ENCODE measurements at regions not wholly inside any gene's neighbourhood (a gene's known extent, or its start where the extent isn't known, plus 50 kb on each side); places are given as distances from the start of the nearest gene placed in this dataset.

- intact Hi-C loops (cut with micrococcal nuclease): no loop called here
Observed at GRCh38 chr2:133809485-133809884, 241.2 kb upstream of the NCKAP5 start.

DNA sequence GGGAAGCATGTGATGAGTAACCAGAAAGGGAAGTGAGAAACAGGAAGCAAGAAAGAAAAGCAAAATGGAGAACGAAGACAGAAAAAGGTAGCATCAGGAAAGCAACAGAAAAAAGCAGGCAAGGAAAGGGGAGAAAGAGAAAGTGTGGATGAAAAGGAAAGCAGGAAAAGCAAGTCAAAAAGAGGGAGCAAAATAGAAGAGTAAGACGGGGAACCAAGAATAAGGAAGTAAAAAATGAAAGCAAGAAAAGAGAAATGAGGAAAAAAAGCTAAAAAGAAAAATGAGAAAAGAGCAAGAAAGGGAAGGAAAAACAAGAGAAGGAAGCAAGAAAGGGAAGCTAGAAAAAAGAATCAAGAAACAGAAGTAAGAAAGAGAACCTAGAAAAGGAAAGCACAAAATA is 242.3 kb upstream of the NCKAP5 start:
- intact Hi-C loops (cut with micrococcal nuclease): no loop called here

DNA sequence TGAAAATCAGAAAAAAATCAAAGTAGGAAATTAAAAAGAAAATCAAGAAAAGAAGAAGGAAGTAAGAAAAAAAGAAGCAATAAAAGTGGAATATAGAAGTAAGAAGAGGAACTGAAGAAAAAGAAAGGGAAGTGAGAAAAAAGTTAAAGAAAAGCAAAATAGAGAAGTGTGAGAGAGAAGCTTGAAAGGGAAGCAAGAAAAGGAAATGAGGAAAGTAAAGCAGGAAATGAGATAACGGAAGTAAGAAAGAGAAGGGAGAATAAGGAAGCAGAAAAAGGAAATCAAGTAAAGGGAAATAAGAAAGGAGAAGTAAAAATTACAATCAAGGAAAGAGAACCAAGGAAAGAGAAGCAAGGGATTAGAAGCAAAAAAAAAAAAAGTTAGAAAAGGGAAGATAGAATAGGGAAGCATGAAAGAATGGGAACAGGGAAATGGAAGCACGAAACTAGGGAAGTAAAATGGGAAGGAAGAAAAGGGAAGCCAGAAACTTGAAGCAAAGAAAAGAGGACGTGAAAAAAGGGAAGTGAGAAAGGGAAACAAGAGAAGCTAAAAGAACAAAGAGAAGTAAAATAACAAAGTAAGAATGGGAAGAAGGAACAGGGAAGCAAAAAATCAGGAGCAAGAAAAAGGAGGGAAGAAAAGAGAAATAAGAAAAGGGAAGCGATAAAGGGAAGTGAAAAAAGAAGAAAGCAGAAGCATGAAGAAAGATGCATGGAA is 243.3 kb upstream of the NCKAP5 start:
- intact Hi-C loops (cut with micrococcal nuclease): no loop called here

DNA sequence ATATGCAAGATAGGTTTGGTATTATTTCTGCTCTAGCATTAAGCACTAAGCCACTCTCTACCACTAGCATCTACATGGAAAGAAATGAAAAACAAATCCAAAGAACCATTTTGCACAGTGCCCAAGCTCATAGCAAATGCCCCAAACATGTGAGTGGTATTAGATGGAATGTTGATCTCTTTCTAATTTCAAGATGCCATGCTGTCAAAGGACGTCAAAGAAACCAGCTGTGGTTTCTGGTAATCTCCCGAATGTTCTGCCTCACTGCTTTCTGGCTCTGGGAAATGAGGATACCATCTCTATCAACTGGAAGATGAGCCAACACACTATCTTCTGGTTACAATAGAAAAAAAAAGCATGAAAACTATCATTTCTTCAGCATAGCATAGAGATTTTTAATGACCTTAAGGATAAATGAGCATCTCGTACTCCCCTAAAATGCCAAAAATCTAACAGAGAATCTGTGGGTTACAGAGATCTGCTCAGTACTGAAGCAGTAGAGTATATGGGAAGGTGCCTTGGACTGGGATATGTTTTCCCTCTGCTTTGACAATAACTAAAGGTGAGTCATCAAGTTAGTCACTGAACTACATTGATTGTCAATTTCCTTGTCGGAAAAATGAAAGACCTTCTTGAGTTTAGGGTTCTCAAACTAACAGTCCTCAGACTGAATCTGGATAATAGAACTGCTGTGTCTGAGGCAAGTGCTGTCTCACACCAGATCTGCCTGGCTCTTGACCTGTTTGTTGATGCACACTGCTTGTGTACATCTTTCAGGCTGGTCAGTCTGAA is 244.8 kb upstream of the NCKAP5 start:
- intact Hi-C loops (cut with micrococcal nuclease): no loop called here

- intact Hi-C loops (cut with micrococcal nuclease): no loop called here
Observed at GRCh38 chr2:133814890-133815289, 246.6 kb upstream of the NCKAP5 start.

GRCh38 chr2:133816037-133816436 is 247.8 kb upstream of the NCKAP5 start:
- intact Hi-C loops (cut with micrococcal nuclease): no loop called here

DNA sequence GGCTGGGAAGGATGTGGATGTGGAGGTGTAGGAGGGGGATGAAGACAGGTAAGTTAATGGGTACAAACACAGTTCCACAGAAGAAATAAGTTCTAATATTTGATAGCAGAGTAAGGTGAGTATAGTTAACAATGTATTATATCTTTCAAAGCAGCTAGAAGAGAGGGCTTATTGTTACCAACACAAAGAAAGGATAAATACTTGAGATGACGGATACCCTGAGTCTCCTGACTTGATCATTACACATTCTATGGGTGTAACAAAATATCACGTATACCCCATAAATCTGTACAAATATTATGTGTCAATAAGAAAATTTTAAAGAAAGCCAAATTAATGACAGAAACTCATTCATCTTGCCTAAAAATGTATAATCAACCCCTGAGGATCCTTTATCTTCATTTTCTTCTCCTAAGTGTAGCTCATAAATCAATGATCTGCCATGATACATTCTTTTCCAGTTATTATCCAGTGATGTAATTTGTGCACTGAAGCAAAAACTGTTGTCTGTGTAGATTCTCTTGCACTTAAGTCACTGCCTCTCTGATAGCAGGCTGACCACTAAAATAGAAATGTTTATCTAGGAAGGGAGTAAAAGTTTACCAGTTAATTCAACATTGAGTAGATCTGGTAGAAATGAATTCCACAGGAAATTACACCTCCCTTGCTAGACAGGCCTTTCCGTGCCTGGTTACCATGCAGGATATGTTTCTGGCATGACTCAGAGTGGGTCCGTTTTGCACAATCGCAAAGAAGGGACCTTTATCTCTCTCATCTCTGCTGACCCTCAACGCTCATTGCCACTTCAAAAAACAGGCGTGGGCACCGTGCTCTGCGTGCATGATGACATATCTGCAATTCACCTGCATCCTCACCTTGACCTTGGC is 249.7 kb upstream of the NCKAP5 start:
- intact Hi-C loops (cut with micrococcal nuclease): no loop called here

DNA sequence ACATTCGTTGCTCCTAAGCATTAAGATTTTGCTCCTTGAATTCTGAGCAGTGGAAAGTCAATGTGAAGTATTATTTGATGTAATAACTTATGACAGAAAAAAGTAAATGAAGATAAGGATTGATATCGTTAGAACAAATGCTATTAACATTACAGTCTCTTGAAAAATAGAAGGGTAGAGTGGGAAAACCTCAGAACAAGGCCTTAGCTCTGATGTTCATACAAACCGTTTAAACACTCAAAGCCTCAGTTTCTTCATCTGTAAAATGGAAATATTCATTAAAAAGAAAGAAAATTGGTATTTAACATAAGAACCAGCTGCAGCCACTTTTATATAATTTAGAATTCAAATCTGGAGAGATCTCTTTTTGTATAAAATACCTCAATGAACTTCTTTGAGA is 250.4 kb upstream of the NCKAP5 start:
- intact Hi-C loops (cut with micrococcal nuclease): no loop called here

DNA sequence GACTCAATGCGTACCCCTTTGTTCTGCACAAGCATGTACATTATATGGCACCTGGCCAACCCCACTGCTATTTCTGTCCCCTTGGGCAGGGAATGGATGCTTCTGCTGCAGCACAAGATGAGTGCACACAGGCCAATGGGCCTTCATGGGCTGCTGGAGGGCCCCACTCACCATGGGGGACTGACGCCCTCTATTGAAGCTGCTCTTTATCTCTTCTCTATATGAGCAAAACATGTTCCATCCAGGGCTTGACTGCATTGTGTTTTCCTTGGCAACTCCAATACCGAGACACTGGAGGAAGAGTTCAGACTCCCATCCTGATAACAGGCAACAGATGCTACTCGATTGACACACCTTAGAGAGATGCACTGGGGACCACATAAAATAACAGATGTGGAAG is 251.6 kb upstream of the NCKAP5 start:
- intact Hi-C loops (cut with micrococcal nuclease): no loop called here

DNA sequence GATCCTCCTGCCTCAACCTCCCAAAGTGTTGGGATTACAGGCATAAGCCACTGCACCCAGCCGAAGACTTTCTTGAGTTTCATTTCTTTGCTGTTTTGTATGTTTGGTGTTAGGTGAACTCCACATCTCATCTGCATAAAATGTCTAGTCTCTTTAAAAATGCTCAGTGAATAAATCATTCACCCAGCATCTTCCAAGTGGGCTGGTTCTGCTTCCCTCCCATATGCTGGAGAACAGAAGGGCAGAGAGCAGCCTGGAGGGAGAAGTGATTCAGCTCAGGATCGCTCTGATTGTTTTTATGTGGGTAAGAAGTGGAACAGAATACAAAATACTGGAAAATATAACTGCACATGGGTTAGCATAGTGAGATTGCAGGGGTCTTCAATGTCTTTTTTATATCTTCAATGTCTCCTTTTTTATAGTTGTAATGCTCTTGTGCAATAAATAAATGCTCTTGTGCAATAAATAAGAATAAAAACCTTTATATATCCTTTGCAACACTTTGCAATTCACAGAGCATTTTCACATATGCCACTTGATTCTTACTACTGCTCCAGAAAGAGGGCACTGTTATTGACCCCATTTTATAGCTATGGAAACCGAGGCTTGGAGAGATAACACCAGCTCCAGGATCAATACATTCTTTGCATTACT is 253.0 kb upstream of the NCKAP5 start:
- intact Hi-C loops (cut with micrococcal nuclease): no loop called here

DNA sequence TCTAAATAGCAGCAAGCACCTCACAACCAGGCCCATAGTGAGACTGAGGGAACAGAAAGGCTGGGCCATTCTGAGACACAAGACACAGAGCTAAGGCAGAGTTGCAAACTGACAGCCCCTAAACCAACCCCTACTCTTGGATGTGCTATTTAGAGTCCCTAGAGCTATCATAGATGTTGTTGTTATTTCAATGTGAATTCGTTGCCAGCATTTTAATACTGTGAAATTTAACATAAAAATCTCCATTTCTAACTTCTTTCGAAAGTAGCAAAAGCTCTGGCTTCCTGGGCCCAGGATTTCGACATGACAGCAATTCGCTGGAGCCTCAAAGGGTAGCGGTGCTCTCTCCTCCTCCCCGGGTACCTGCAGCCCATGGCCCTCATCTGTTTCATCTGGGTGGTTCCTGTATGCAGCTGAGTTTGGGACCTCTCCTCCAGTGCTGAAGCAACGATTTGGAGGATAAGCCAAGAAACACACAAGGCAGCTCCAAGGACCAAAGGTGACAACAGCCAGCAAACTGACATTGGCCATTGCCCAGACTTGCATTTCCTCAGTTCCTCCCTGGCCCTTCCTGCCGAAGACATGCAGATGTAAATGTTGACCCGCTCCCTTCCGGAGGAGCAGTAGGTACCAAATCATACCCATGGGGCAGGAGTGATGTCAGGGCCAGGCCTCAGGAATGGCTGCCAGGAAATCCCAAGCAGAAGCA is 254.4 kb upstream of the NCKAP5 start:
- intact Hi-C loops (cut with micrococcal nuclease): no loop called here

GRCh38 chr2:133823226-133823550 is 254.9 kb upstream of the NCKAP5 start:
- intact Hi-C loops (cut with micrococcal nuclease): no loop called here

GRCh38 chr2:133824869-133825268 is 256.6 kb upstream of the NCKAP5 start:
- intact Hi-C loops (cut with micrococcal nuclease): no loop called here

GRCh38 chr2:133825778-133826177 is 257.5 kb upstream of the NCKAP5 start:
- intact Hi-C loops (cut with micrococcal nuclease): no loop called here

DNA sequence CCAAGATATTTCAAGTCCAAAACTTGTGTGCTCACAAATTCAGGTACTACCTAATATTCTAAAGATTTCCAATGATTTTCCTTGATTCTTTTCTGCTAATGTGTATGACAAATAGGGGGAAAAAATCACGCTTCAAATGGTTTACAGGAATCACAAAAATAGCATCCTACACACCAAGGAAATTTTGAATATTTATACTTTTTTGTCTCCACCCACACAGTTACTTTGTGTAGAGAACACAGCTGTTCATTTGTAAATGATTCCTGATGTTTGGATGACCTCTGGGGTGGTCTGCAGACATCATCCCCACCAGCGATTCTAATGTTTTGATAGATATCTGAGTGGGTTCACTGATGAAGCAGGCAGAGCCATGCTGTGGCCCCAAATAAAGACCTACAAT is 260.6 kb upstream of the NCKAP5 start:
- intact Hi-C loops (cut with micrococcal nuclease): no loop called here

DNA sequence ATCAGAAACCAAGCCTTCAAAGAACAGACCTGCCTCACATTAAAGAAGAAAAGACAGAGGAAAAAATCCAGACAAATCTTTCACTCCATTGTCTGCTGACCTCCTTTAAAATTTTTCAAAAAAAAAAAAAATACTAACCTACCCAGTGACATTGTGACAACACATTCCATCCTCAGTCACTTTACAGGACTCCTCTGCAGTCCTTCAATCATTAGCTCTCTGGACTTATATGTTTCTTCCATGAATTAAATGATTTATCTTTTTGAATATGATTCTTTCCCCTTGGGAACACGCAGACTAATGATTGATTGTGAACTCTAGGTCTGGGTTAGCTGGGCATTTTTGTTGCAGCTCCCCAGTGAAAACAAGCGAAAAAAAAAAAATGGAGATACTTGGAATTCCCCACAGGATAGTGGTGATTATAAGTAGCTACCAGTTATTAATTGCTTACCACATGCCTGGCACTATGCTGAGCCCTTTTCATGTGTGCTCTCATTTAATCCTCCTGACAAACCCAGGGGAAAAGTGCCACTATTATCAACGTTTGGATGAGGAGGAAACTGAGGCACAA is 261.3 kb upstream of the NCKAP5 start:
- intact Hi-C loops (cut with micrococcal nuclease): no loop called here

DNA sequence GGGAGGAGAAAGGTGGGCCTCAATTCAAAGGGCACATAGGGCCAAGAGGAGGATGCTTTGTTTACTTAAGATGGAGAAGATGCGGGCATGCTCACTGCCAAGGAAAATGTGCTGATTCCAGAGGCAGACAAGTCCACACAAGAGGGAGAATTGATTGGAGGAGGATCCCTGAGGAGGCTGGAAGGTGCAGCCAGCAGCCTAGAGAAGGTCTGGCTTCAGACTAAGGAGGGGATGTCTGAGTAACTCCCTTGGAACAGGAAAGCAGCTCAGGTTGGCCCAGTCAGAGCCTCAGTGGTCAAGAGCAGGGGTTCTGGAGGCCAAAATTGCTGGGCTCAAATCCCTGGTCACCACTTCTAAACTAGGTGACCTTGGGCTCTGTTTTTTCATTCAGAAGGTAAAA is 265.5 kb upstream of the NCKAP5 start:
- intact Hi-C loops (cut with micrococcal nuclease): no loop called here

DNA sequence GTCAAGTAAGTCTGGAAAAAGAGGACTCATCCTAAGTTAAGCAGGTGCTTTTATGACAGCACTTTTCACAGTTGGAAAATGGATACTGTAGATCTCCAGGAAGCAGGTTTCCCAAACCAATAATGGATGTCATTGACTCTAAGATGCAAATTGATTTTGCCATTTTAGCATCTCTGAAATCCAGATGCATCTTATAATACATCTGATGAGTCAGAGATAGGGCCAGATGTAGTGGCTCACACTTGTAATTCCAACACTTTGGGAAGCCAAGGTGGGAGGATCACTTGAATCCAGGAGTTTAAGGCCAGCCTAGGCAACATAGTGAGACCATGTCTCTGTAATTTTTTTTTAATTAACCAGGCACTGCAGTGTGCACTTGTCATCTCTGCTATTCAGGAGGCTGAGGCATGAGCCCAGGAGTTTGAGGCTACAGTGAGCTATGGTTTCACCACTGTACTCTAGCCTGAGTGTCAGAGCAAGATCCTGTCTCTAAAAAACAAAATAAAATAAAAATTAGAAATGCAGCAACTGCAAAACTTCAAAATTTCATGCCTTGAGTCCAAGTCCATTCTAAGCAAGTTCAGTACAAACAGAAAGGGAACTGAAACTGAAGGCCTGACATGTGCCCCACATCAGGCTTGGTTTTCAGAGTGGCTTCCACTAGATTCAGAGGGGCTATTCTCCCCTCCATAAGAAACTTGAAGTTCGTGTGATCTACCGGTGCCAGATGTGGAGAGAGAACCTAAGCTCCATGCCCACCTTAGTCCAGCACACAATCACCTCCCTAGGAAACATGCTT is 267.8 kb upstream of the NCKAP5 start:
- intact Hi-C loops (cut with micrococcal nuclease): no loop called here

- intact Hi-C loops (cut with micrococcal nuclease): no loop called here
Observed at GRCh38 chr2:133836691-133837345, 268.6 kb upstream of the NCKAP5 start.
